ENCODE measurements at regions not wholly inside any gene's neighbourhood (a gene's known extent, or its start where the extent isn't known, plus 50 kb on each side); places are given as distances from the start of the nearest gene placed in this dataset.

GRCh38 chr19:30880551-30880950 is 468.7 kb downstream of the TSHZ3 start:
- TF ChIP-seq PATZ1 (CRISPR knock-in tag; IDR thresholded peaks at IDR 0.05; ENCODE audit: borderline replicate concordance) (no peak), CSRNP3 (CRISPR knock-in tag; IDR thresholded peaks at IDR 0.05) (no peak), POU6F1 (CRISPR knock-in tag; IDR thresholded peaks at IDR 0.05; ENCODE audit: borderline replicate concordance, low read depth) (no peak), ZFP3 (CRISPR knock-in tag; IDR thresholded peaks at IDR 0.05) (no peak), RARB (CRISPR knock-in tag; IDR thresholded peaks at IDR 0.05) (no peak), CREB5 (CRISPR knock-in tag; IDR thresholded peaks at IDR 0.05; ENCODE audit: low read depth) (no peak), SNAI2 (CRISPR knock-in tag; IDR thresholded peaks at IDR 0.05) (no peak), ARNTL (CRISPR knock-in tag; IDR thresholded peaks at IDR 0.05; ENCODE audit: borderline replicate concordance, low read depth) (no peak)

All from SK-N-SH treated with all-trans-retinoic acid at 6 μM for 48 hours (cell line).